IPS-20b (cell line): ENCODE measurements at regions not wholly inside any gene's neighbourhood (a gene's known extent, or its start where the extent isn't known, plus 50 kb on each side); places are given as distances from the start of the nearest gene placed in this dataset.

ENCODE experiments used
- H3K27ac ChIP-seq: one replicate; pipeline ENCODE4 v1.5.1; 2013; ENCODE audit warnings: low read length
- H3K27me3 ChIP-seq: 2 replicates; pipeline ENCODE4 v1.6.1; 2013; ENCODE audit warnings: mild to moderate bottlenecking, low read length, inconsistent platforms; ENCODE audit not compliant: insufficient read depth
- H3K36me3 ChIP-seq: 2 replicates; pipeline ENCODE4 v1.6.1; 2013; ENCODE audit warnings: low read depth, mild to moderate bottlenecking, inconsistent platforms, low read length, moderate library complexity; ENCODE audit not compliant: insufficient read depth
- H3K4me1 ChIP-seq: 2 replicates; pipeline ENCODE4 v1.6.1; 2013; ENCODE audit warnings: mild to moderate bottlenecking, control low read depth, inconsistent platforms, low read length, moderate library complexity; ENCODE audit not compliant: insufficient read depth
- H3K4me3 ChIP-seq: 2 replicates; pipeline ENCODE4 v1.5.1; 2013; ENCODE audit warnings: mild to moderate bottlenecking, low read length, inconsistent platforms
- H3K9ac ChIP-seq: 2 replicates; pipeline ENCODE4 v1.6.1; 2013; ENCODE audit warnings: low read depth, mild to moderate bottlenecking, inconsistent platforms, low read length, moderate library complexity
- H3K9me3 ChIP-seq: 2 replicates; pipeline ENCODE4 v1.6.1; 2013; ENCODE audit warnings: mild to moderate bottlenecking, low read depth, low read length, inconsistent platforms; ENCODE audit not compliant: insufficient read depth

GRCh38 chr10:113469796-113470195 is 83.1 kb upstream of the HABP2 start:
- no peaks in the 10 kb centered on the region for H3K9me3 ChIP-seq
- H3K27me3 ChIP-seq = no peaks in the 10 kb centered on the region
- no peak overlapping the region for H3K27ac ChIP-seq
- H3K4me1 ChIP-seq = no peaks in the 10 kb centered on the region
- no peak overlapping the region for H3K4me3 ChIP-seq
- H3K36me3 ChIP-seq = no peaks in the 10 kb centered on the region
- no peak overlapping the region for H3K9ac ChIP-seq

GRCh38 chr10:113470372-113471240 is 82.2 kb upstream of the HABP2 start:
- no peak overlapping the region for H3K4me3 ChIP-seq
- no peak overlapping the region for H3K27ac ChIP-seq
- no peaks in the 10 kb centered on the region for H3K27me3 ChIP-seq
- H3K4me1 ChIP-seq = no peaks in the 10 kb centered on the region
- no peaks in the 10 kb centered on the region for H3K9me3 ChIP-seq
- H3K9ac ChIP-seq = no peak overlapping the region
- no peaks in the 10 kb centered on the region for H3K36me3 ChIP-seq

- no peak overlapping the region for H3K27ac ChIP-seq
- no peaks in the 10 kb centered on the region for H3K4me1 ChIP-seq
- H3K9me3 ChIP-seq = no peaks in the 10 kb centered on the region
- no peaks in the 10 kb centered on the region for H3K36me3 ChIP-seq
- H3K4me3 ChIP-seq = no peak overlapping the region
- H3K27me3 ChIP-seq = no peaks in the 10 kb centered on the region
- no peak overlapping the region for H3K9ac ChIP-seq
These were observed 81.4 kb upstream of the HABP2 start for GRCh38 chr10:113471241-113471996.

GRCh38 chr10:113473011-113473410 is 79.8 kb upstream of the HABP2 start:
- Histone ChIP-seq H3K36me3 (no peaks in the 10 kb centered on the region), H3K27ac (no peak overlapping the region), H3K9me3 (no peaks in the 10 kb centered on the region), H3K9ac (no peak overlapping the region), H3K4me1 (no peaks in the 10 kb centered on the region), H3K4me3 (no peak overlapping the region), H3K27me3 (no peaks in the 10 kb centered on the region)

GRCh38 chr10:113473851-113474250 is 79.0 kb upstream of the HABP2 start:
- Histone ChIP-seq H3K36me3 (no peaks in the 10 kb centered on the region), H3K9ac (no peak overlapping the region), H3K4me3 (no peak overlapping the region), H3K4me1 (no peaks in the 10 kb centered on the region), H3K27ac (no peak overlapping the region), H3K9me3 (peaks cover 6% of the 10 kb centered on the region), H3K27me3 (no peaks in the 10 kb centered on the region)

- Histone ChIP-seq H3K27me3 (no peaks in the 10 kb centered on the region), H3K27ac (no peak overlapping the region), H3K9ac (no peak overlapping the region), H3K9me3 (peaks cover 15% of the 10 kb centered on the region), H3K4me3 (no peak overlapping the region), H3K36me3 (no peaks in the 10 kb centered on the region), H3K4me1 (no peaks in the 10 kb centered on the region)
These were observed 78.1 kb upstream of the HABP2 start for GRCh38 chr10:113474752-113475151.

- Histone ChIP-seq H3K27ac (no peak overlapping the region), H3K4me1 (no peaks in the 10 kb centered on the region), H3K9ac (no peak overlapping the region), H3K9me3 (peaks cover 21% of the 10 kb centered on the region), H3K36me3 (no peaks in the 10 kb centered on the region), H3K4me3 (no peak overlapping the region), H3K27me3 (no peaks in the 10 kb centered on the region)
These were observed 77.5 kb upstream of the HABP2 start for GRCh38 chr10:113475381-113475807.

GRCh38 chr10:113476191-113476590 is 76.7 kb upstream of the HABP2 start:
- no peaks in the 10 kb centered on the region for H3K27me3 ChIP-seq
- no peak overlapping the region for H3K27ac ChIP-seq

GRCh38 chr10:113476673-113477072 is 76.2 kb upstream of the HABP2 start:
- no peak overlapping the region for H3K27ac ChIP-seq
- H3K27me3 ChIP-seq = no peaks in the 10 kb centered on the region
- no peaks in the 10 kb centered on the region for H3K36me3 ChIP-seq
- no peaks in the 10 kb centered on the region for H3K4me1 ChIP-seq
- no peak overlapping the region for H3K9ac ChIP-seq
- H3K9me3 ChIP-seq = peaks cover 32% of the 10 kb centered on the region
- no peak overlapping the region for H3K4me3 ChIP-seq

More at GRCh38 chr10:113476191-113476590, 76.7 kb upstream of the HABP2 start:
- Histone ChIP-seq H3K9ac (no peak overlapping the region), H3K9me3 (peaks cover 29% of the 10 kb centered on the region), H3K36me3 (no peaks in the 10 kb centered on the region), H3K4me1 (no peaks in the 10 kb centered on the region), H3K4me3 (no peak overlapping the region)

GRCh38 chr10:113477451-113477850 is 75.4 kb upstream of the HABP2 start:
- H3K36me3 ChIP-seq = no peaks in the 10 kb centered on the region
- no peaks in the 10 kb centered on the region for H3K4me1 ChIP-seq
- no peaks in the 10 kb centered on the region for H3K27me3 ChIP-seq
- no peak overlapping the region for H3K9ac ChIP-seq
- H3K9me3 ChIP-seq = peaks cover 36% of the 10 kb centered on the region
- H3K27ac ChIP-seq = no peak overlapping the region
- no peak overlapping the region for H3K4me3 ChIP-seq

- Histone ChIP-seq H3K4me1 (no peaks in the 10 kb centered on the region), H3K9ac (no peak overlapping the region), H3K4me3 (no peak overlapping the region), H3K36me3 (no peaks in the 10 kb centered on the region), H3K27ac (no peak overlapping the region), H3K9me3 (peaks cover 36% of the 10 kb centered on the region), H3K27me3 (no peaks in the 10 kb centered on the region)
These were observed 73.3 kb upstream of the HABP2 start for GRCh38 chr10:113479346-113480080.
